AG09309 (cell line): ENCODE measurements at regions not wholly inside any gene's neighbourhood (a gene's known extent, or its start where the extent isn't known, plus 50 kb on each side); places are given as distances from the start of the nearest gene placed in this dataset.
"Not testable (repeated sequence)": the region's sequence is repeated elsewhere in the genome, so short reads cannot be mapped to it uniquely, and the experiment has no call there.

Source experiments
- DNase-seq: peaks from one replicate; pipeline ENCODE4 v3.0.0-alpha.2; 2010; ENCODE audit warnings: low read depth
- H3K4me3 ChIP-seq: 2 replicates; pipeline ENCODE4 v1.5.1; 2011; ENCODE audit warnings: mild to moderate bottlenecking, low read depth, low read length, moderate library complexity; ENCODE audit not compliant: control insufficient read depth
- TF ChIP-seq, protein P1 (sequence below): IDR thresholded peaks from 2 replicates; pipeline ENCODE4 v1.5.1; 2011; ENCODE audit warnings: mild to moderate bottlenecking, low read depth, low read length, inconsistent platforms; ENCODE audit not compliant: insufficient read depth, control insufficient read depth; ENCODE audit errors: missing control alignments

DNA sequence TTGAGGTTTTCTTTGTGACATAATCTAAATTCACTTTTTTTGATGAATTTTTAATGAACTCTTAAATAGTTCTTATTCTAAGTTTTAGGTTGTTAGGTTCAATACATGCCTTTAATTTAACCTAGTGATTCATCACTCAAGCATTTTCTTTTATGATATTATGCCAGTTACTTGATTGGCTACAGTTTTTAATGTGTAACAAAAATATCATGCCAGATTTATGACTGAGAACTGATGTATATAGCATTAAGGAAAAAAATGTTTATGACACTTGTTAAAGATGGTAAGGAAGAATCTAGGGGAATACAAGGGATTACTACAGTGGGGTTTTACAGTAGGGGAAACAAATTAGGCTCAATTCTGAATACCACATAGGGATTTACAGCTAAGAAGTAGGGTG lies 103.1 kb downstream of the VGLL3 start:
- DNase-seq = no peak
- H3K4me3 ChIP-seq = no peak overlapping the region
- TF ChIP-seq, protein P1, sequence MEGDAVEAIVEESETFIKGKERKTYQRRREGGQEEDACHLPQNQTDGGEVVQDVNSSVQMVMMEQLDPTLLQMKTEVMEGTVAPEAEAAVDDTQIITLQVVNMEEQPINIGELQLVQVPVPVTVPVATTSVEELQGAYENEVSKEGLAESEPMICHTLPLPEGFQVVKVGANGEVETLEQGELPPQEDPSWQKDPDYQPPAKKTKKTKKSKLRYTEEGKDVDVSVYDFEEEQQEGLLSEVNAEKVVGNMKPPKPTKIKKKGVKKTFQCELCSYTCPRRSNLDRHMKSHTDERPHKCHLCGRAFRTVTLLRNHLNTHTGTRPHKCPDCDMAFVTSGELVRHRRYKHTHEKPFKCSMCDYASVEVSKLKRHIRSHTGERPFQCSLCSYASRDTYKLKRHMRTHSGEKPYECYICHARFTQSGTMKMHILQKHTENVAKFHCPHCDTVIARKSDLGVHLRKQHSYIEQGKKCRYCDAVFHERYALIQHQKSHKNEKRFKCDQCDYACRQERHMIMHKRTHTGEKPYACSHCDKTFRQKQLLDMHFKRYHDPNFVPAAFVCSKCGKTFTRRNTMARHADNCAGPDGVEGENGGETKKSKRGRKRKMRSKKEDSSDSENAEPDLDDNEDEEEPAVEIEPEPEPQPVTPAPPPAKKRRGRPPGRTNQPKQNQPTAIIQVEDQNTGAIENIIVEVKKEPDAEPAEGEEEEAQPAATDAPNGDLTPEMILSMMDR = no peak

GRCh38 chr3:86880066-86880465 lies 110.9 kb downstream of the VGLL3 start:
- H3K4me3 ChIP-seq = no peak overlapping the region
- DNase-seq = no peak
- TF ChIP-seq, protein P1 = no peak

- H3K4me3 ChIP-seq, DNase-seq: not testable (repeated sequence)
Measured at GRCh38 chr3:86876504-86877181, 114.3 kb downstream of the VGLL3 start.

DNA sequence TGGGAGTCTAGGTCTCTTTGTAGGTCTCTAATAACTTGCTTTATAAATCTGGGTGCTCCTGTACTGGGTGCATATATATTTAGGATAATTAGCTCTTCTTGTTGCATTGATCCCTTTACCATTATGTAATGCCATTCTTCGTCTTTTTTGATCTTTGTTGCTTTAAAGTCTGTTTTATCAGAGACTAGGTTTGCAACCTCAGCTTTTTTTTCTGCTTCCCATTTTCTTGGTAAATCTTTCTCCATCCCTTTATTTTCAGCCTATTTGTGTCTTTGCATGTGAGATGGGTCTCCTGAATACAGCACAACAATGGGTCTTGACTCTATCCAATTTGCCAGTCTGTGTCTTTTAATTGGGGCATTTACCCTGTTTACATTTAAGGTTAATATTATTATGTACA lies 116.2 kb downstream of the VGLL3 start:
- not testable (repeated sequence) for DNase-seq, H3K4me3 ChIP-seq

DNA sequence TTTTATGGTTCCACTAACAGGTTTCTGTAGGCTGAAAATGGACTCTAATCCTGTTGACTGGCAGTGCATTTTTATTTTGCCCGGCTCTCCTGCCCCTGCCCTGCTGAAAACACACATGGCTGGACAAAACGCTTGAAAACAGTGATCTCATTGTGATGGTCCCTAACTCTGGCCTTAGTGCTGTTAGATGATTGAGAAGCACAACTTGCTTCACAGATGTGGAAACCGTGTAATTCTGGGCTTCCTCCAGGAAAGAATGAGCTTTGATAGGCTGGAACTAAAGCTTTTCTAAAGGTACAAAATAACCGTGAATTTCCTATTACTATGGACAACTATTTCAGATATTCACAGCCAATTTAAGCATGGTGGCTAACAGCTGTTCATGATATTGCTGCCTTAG lies 121.4 kb downstream of the VGLL3 start:
- TF ChIP-seq, protein P1 = no peak
- H3K4me3 ChIP-seq = no peak overlapping the region

GRCh38 chr3:86867982-86868381 lies 123.0 kb downstream of the VGLL3 start:
- TF ChIP-seq, protein P1 = no peak
- DNase-seq = peak; percentile 55
- no peak overlapping the region for H3K4me3 ChIP-seq

More for the DNA sequence above, 121.4 kb downstream of the VGLL3 start:
- DNase-seq = no peak

- TF ChIP-seq, protein P1 = no peak
- DNase-seq = no peak
- no peak overlapping the region for H3K4me3 ChIP-seq
Measured at GRCh38 chr3:86865506-86865905, 125.4 kb downstream of the VGLL3 start.

- no peak overlapping the region for H3K4me3 ChIP-seq
- DNase-seq = no peak
- TF ChIP-seq, protein P1 = no peak
Measured at GRCh38 chr3:86856711-86857110, 134.2 kb downstream of the VGLL3 start.
